ENCODE measurements at regions not wholly inside any gene's neighbourhood (a gene's known extent, or its start where the extent isn't known, plus 50 kb on each side); places are given as distances from the start of the nearest gene placed in this dataset.
"Not testable (repeated sequence)": the region's sequence is repeated elsewhere in the genome, so short reads cannot be mapped to it uniquely, and the experiment has no call there.

DNA sequence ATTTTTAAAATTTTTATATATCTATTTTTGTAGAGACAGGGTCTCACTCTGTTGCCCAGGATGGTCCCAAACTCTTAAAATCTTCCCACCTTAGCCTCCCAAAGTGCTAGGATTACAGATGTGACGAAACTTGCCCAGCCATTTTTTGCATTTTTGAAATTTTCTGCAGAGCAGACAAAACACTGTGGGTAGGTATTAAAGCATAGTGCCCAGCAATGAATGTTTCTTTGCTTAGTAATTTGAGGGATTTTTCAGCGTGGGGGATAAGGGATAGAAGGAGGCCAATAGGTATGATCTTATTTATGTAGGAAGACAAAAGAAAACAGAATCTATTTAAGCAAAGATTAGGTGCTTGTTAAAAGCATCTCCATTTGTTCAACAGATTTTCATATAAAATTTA, 446.8 kb upstream of the DPH6 start:
- DNase-seq (ENCODE audit: low read depth) = no peak

DNA sequence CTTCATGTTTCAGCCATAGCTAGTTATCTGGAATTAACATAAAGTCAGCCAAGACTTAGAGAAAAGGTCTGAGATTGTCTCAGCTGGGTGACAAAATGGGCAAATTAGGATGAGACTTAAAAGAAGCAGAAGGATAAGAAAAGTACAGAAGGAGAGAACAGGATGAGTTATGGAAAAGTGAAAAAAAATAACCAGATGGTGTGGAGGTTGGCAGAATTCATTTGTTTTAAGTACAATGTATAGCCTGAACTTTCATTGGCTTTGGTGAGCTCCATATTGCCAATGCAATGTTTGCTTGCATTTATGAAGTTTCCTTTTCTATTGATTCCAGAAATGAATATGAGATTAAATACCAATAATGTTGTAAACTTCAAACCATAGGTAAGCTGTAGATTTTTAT, 447.2 kb upstream of the DPH6 start:
- DNase-seq (ENCODE audit: low read depth) = no peak

DNA sequence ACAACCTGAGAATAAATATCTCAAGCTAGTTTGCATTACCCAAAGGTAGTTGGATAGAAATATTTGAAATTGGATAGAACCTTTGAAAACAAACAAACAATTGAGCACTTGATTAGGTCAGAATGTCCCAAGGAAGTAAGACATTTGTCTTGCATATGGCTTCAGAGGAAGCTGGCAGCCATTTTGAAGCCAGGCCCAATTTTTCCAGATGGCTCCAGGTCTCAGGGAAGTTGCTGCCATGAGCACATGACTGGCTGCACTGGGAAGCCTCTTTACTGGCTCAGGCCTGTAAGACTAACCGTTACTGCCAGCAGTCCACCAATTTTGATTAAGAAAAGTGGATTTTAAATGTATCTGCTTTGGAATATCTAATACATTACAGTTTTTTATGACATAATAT, 448.9 kb upstream of the DPH6 start:
- DNase-seq (ENCODE audit: low read depth) = no peak

DNA sequence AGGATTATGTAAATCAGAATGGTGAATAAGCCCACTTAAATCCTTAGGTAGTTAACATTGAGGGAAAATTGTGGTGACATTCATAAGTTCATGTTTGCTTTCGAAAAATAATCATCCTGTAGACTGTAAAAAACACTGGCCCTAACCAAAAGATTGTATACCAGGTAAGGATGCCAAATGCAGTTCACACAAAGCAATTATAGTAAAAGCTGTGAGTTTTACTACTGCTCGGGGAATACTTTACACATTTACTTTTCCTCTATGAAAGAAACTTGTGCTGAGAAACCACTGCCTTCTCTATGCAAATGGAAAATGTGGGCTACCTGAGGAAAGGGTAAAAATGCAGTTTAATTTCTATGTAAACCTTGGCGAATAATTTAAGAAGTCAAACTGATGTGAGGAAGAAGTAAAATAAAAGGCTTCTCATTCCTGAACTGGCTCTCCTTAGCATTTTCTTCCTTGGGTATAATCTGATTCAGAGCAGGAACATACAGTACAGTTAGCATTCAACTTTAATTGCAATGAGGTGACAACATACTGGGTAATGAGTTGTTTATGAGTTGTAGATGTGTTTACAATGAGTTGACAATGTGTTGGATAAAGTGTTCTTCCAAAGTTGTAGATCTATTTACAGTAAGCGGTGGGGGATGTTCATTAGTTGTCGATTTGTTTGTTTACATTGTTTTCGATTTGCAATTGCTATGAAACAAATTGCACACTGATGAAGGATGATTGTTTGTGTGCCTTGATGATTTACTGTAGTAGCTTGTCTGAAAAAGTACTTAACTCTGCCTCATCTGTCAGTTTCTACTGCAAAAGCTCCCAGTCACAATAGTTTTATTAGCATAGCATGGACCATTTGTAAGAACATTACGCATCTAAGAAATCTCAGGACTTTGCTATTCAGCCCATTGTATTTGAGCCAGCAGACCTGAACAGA, 453.0 kb upstream of the DPH6 start:
- no peak for DNase-seq (ENCODE audit: low read depth)

- no peak for DNase-seq (ENCODE audit: low read depth)
These were observed 459.0 kb upstream of the DPH6 start for GRCh38 chr15:36004891-36005490.

GRCh38 chr15:36005542-36005941, 459.6 kb upstream of the DPH6 start:
- DNase-seq (ENCODE audit: low read depth) = no peak

DNA sequence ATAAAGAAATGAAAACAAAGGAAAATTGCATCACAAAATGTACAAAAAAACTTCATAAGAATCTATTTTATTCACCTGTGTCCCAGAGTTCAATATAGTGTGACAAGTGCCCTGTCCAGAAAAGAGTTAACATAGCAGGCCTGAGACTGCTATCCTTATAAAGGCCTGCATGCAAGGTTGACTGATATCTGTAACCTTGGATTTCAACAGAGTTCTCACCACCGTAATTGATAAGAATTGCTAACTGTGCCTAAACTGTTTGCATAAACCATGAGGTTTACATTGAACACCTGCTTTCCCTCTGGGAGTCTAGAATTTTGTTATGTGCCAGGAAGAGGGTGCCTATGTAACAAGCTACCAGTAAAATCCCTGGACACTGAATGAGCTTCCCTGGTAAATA, 461.7 kb upstream of the DPH6 start:
- no peak for DNase-seq (ENCODE audit: low read depth)

GRCh38 chr15:36008719-36009118, 462.8 kb upstream of the DPH6 start:
- DNase-seq (ENCODE audit: low read depth) = no peak

- DNase-seq (ENCODE audit: low read depth) = no peak
These were observed 478.2 kb upstream of the DPH6 start for GRCh38 chr15:36024031-36024688.

DNA sequence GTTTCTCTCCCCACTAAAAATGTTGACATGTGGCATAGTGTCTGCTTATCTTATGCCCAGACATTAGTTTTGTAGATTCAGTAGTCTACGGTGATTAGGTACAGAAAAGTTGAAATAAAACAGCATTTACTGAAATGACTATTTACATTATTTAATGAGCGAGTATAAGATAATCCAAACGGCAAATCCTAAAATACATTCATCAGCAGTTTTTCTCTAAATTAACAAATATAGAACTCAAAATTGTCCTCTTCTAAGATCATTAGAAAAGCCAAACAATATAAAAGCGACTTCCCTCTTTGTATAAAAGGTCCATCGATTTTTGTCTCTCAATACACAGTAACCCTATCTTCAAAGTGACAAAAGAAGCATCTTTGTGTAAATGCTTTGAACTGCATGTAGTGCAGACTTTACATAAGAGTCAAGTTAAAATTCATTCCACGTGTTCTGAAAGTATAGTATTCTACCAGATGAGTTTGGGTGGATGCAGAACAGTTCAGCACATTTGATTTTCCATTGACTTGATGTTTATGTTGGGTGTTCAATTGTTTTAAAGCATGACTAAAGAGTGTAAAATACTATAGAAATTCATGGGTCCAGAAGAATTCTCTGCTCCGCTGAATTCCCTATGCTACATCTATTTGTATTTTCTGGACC, 480.8 kb upstream of the DPH6 start:
- no peak for DNase-seq (ENCODE audit: low read depth)

- no peak for DNase-seq (ENCODE audit: low read depth)
These were observed 483.7 kb upstream of the DPH6 start for GRCh38 chr15:36029606-36030210.

- DNase-seq (ENCODE audit: low read depth) = no peak
These were observed 494.1 kb upstream of the DPH6 start for GRCh38 chr15:36039996-36040572.

DNA sequence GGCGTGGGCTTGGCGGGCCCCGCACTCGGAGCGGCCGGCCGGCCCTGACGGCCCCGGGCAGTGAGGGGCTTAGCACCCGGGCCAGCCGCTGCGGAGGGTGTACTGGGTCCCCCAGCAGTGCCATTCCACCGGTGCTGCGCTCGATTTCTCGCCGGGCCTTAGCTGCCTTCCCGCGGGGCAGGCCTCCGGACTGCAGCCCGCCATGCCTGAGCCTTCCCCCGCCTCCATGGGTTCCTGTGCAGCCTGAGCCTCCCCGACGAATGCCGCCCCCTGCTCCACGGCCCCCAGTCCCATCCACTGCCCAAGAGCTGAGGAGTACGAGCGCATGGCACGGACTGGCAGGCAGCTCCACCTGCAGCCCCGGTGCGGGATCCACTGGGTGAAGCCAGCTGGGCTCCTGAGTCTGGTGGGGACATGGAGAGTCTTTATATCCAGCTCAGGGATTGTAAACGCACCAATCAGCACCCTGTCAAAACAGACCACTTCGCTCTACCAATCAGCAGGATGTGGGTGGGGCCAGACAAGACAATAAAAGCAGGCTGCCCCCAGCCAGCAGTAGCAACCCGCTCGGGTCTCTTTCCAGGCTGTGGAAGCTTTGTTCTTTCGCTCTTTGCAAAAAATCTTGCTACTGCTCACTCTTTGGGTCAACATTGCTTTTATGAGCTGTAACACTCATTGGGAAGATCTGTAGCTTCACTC, 501.2 kb upstream of the DPH6 start:
- DNase-seq (ENCODE audit: low read depth) = not testable (repeated sequence)

DNA sequence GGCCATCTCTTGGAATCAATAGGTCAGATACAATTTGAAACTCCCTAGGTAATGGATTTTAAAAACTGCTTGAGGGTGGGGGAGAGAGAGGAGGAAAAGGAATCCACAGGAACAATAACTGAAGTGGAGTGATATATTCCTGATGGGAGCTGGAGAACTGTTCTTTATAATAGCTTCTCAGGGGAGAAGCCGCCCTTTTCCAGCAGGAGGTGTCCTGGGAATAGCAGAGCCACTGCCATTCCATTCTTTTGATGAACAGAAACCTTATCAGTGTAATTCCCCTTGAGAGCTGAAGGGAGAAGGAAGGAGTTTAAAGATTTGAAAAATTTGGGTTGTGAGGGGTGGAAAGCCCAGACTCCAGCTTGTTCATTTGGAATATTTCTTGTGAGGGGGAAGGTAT, 504.9 kb upstream of the DPH6 start:
- DNase-seq (ENCODE audit: low read depth) = no peak

- DNase-seq (ENCODE audit: low read depth) = not testable (repeated sequence)
These were observed 506.7 kb upstream of the DPH6 start for GRCh38 chr15:36052641-36053040.

- no peak for DNase-seq (ENCODE audit: low read depth)
These were observed 507.8 kb upstream of the DPH6 start for GRCh38 chr15:36053746-36054145.

DNA sequence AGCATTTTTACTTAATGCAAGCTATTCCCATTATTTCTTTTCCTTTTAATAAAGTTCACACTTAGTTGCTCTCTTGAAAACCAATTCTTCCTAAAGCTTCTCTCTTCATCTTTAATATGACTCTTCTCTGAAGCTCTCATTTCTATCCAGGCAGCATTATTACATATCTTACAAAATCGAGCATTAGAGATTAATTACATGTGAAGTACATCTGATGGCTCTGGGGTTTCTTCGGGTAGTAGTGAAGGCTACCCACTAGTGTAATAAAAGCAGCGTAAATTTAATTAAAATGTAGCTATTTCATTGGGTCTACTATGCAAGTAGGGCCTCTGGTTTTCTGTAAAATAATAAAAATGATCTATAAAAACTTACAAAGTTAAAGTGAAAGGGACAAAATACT, 513.6 kb upstream of the DPH6 start:
- DNase-seq (ENCODE audit: low read depth) = no peak

- no peak for DNase-seq (ENCODE audit: low read depth)
These were observed 516.4 kb upstream of the DPH6 start for GRCh38 chr15:36062357-36062756.

DNA sequence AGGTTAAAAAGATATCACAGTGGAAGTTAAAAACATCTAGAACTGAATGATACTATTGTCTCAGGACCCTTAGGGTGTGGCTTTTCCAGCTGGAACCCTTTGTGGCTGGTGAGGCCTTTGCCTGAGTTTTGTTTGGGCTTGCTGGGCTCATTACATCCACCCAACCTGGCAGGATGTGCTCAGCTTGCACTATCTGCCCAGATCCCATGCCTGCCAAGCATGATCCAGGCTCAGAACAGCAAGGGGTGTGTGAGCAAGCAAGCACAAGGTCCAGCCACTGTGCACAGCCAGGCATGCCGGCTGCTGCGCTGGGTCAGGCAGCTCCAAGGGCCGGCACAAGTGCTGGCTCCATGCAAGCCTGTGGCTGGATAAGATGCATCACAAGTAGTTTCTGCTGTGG, 512.7 kb upstream of the CDIN1 start:
- DNase-seq (ENCODE audit: low read depth) = no peak

DNA sequence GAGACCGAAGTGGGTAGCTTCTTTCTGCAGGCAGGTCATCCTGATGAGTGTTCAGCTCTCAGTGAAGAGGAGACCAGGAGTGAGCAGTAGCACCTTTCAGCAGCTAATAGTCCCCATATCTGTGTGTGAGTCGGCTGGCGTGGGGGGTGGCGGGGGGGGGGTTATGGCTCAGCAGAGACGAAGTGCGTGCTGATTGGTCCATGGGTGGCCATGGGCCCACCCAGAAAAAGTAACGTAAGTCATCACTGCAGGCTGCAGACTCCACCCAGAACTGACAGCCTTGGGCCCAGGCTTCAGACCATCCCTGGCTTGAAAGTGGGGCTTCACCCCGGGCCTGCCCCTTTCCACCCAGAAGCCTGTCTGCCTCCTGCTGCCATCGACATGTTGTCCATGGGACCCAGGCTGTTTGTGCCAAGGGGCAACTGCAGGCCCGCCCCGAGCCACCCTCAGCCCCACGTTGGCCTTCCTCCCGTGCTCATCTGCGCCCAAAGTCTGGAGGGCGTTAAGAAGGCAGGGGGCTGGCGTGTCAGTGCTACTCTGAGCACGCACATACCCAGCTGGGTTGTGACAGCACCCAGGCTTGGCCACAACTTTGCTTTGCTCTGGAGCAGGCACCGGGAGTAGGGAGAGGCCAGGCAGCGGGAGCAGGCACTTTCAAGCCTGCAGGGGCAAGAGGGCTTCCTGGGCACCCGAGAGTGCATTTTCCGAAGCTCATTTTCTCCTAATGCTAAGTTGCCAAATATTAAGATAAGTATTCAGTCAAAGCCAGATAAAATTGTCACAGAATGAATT, 511.7 kb upstream of the CDIN1 start:
- DNase-seq (ENCODE audit: low read depth) = no peak
